ENCODE measurements at regions not wholly inside any gene's neighbourhood (a gene's known extent, or its start where the extent isn't known, plus 50 kb on each side); places are given as distances from the start of the nearest gene placed in this dataset.

DNA sequence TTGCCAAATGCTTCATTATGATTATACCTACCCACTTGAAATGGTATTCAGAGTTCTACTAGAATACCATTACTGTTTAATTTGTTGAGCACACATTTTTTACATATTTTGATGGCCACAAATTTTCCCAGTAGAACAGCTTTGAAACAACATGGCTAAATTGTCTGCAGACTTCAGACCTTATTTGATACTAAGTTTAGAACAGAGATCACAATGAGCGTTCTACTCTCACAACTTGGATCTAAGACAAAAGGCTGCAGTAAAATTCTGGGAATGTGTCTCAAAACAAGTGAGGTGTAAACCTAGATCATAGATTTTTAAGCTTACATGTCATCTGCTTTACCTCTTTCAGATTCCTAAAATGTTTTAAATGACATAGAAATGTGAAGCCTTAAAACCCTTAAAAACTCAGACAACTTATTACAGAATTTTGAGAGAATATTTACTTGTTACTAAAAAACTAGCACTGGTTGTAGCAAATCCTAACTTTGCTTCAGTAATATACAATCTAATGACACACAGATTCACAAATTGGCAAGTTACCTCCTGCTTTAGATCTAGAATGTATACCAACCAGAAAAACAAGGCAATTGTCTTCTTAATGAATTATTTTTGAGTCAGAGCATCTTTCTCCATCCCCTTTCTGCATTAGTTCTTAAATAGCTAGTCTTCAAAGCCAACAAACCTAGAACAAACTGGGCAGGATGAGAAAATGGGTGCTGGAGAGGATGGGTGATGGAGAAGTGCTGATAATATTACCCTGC lies 243.3 kb downstream of the SLC7A11 start:
- TF ChIP-seq, protein P1, sequence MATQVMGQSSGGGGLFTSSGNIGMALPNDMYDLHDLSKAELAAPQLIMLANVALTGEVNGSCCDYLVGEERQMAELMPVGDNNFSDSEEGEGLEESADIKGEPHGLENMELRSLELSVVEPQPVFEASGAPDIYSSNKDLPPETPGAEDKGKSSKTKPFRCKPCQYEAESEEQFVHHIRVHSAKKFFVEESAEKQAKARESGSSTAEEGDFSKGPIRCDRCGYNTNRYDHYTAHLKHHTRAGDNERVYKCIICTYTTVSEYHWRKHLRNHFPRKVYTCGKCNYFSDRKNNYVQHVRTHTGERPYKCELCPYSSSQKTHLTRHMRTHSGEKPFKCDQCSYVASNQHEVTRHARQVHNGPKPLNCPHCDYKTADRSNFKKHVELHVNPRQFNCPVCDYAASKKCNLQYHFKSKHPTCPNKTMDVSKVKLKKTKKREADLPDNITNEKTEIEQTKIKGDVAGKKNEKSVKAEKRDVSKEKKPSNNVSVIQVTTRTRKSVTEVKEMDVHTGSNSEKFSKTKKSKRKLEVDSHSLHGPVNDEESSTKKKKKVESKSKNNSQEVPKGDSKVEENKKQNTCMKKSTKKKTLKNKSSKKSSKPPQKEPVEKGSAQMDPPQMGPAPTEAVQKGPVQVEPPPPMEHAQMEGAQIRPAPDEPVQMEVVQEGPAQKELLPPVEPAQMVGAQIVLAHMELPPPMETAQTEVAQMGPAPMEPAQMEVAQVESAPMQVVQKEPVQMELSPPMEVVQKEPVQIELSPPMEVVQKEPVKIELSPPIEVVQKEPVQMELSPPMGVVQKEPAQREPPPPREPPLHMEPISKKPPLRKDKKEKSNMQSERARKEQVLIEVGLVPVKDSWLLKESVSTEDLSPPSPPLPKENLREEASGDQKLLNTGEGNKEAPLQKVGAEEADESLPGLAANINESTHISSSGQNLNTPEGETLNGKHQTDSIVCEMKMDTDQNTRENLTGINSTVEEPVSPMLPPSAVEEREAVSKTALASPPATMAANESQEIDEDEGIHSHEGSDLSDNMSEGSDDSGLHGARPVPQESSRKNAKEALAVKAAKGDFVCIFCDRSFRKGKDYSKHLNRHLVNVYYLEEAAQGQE (IDR thresholded peaks at IDR 0.05; ENCODE audit: insufficient replicate concordance, low read depth): no peak
- TF ChIP-seq, protein P2, sequence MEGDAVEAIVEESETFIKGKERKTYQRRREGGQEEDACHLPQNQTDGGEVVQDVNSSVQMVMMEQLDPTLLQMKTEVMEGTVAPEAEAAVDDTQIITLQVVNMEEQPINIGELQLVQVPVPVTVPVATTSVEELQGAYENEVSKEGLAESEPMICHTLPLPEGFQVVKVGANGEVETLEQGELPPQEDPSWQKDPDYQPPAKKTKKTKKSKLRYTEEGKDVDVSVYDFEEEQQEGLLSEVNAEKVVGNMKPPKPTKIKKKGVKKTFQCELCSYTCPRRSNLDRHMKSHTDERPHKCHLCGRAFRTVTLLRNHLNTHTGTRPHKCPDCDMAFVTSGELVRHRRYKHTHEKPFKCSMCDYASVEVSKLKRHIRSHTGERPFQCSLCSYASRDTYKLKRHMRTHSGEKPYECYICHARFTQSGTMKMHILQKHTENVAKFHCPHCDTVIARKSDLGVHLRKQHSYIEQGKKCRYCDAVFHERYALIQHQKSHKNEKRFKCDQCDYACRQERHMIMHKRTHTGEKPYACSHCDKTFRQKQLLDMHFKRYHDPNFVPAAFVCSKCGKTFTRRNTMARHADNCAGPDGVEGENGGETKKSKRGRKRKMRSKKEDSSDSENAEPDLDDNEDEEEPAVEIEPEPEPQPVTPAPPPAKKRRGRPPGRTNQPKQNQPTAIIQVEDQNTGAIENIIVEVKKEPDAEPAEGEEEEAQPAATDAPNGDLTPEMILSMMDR (IDR thresholded peaks at IDR 0.05; ENCODE audit: insufficient read depth, low read length): no peak
- TF ChIP-seq POLR2AphosphoS5 (IDR thresholded peaks at IDR 0.05; ENCODE audit: low read depth): no peak
- TF ChIP-seq GABPA (IDR thresholded peaks at IDR 0.05; ENCODE audit: low read depth): no peak
- no peak for TF ChIP-seq SPI1 (IDR thresholded peaks at IDR 0.05; ENCODE audit: borderline replicate concordance, low read depth)
